GM10266 (cell line): ENCODE measurements at regions not wholly inside any gene's neighbourhood (a gene's known extent, or its start where the extent isn't known, plus 50 kb on each side); places are given as distances from the start of the nearest gene placed in this dataset.

Experiments
- DNase-seq: peaks from one replicate; pipeline ENCODE4 v3.0.0; 2012; ENCODE audit errors: extremely low spot score
- CTCF ChIP-seq: IDR thresholded peaks from 2 replicates; pipeline ENCODE4 v1.5.1; 2012; ENCODE audit warnings: mild to moderate bottlenecking, low read depth; ENCODE audit not compliant: control insufficient read depth, insufficient read depth; ENCODE audit errors: missing control alignments

GRCh38 chr4:55017406-55017805 is 108.0 kb downstream of the KDR start:
- DNase-seq, result no peak
- TF ChIP-seq CTCF, result no peak

- DNase-seq, result no peak
- TF ChIP-seq CTCF, result no peak
These were observed 109.3 kb downstream of the KDR start for GRCh38 chr4:55016131-55016530.

GRCh38 chr4:55014876-55015275 is 110.5 kb downstream of the KDR start:
- DNase-seq, result no peak
- no peak for TF ChIP-seq CTCF

GRCh38 chr4:55013431-55013955 is 111.9 kb downstream of the KDR start:
- DNase-seq, result no peak
- no peak for TF ChIP-seq CTCF

GRCh38 chr4:55012363-55013230 is 112.8 kb downstream of the KDR start:
- no peak for DNase-seq
- TF ChIP-seq CTCF, result no peak

- no peak for TF ChIP-seq CTCF
- DNase-seq, result no peak
These were observed 113.6 kb downstream of the KDR start for GRCh38 chr4:55011761-55012160.

- no peak for TF ChIP-seq CTCF
- no peak for DNase-seq
These were observed 114.8 kb downstream of the KDR start for GRCh38 chr4:55010550-55010949.
